H1 (cell line): ENCODE measurements at regions not wholly inside any gene's neighbourhood (a gene's known extent, or its start where the extent isn't known, plus 50 kb on each side); places are given as distances from the start of the nearest gene placed in this dataset.

Experiments
- CREB1 ChIP-seq: IDR thresholded peaks from 2 replicates; pipeline ENCODE4 v1.6.1; 2012; ENCODE audit warnings: inconsistent platforms
- EGR1 ChIP-seq: IDR thresholded peaks from 2 replicates; pipeline ENCODE4 v1.6.1; 2011; ENCODE audit warnings: low read depth, low read length, borderline replicate concordance
- EP300 ChIP-seq, 2 experiments: IDR thresholded peaks; 1 replicate in 1 of 2; 2 replicates in 1 of 2; pipeline ENCODE4 v1.6.1; 2011 to 2012; ENCODE audit warnings: low read depth in 2 of 2, low read length in 2 of 2, mild to moderate bottlenecking in 2 of 2, borderline replicate concordance in 1 of 2, inconsistent platforms in 1 of 2, moderate library complexity in 1 of 2
- EZH2 ChIP-seq: fragments of 200-600 bp; sonication (generic); IDR thresholded peaks from 2 replicates; pipeline ENCODE4 v1.7.1; 2012; ENCODE audit warnings: low read depth, mild to moderate bottlenecking, moderate library complexity, low read length, inconsistent platforms; ENCODE audit not compliant: severe bottlenecking
- POLR2A ChIP-seq, 2 experiments: IDR thresholded peaks; 1 replicate in 1 of 2; 2 replicates in 1 of 2; pipeline ENCODE4 v1.6.1; 2011; ENCODE audit warnings: low read depth in 2 of 2, low read length in 2 of 2, mild to moderate bottlenecking in 2 of 2; ENCODE audit errors: control extremely low read depth in 1 of 2
- POLR2AphosphoS5 ChIP-seq: IDR thresholded peaks from 2 replicates; pipeline ENCODE4 v1.6.1; 2011; ENCODE audit warnings: low read depth, low read length
- TBP ChIP-seq: IDR thresholded peaks from 2 replicates; pipeline ENCODE4 v1.6.1; 2011; ENCODE audit warnings: low read depth, low read length, improper control_type of control experiment
- TF ChIP-seq, protein P1 (sequence below), 3 experiments: IDR thresholded peaks; 1 replicate in 2 of 3; 2 replicates in 1 of 3; pipeline versions ENCODE4 v1.5.1 to v1.6.1; 2011; ENCODE audit warnings: low read length in 3 of 3, mild to moderate bottlenecking in 3 of 3, inconsistent platforms in 2 of 3, low read depth in 1 of 3, moderate library complexity in 1 of 3; ENCODE audit not compliant: insufficient read depth in 1 of 3; ENCODE audit errors: control extremely low read depth in 1 of 3

DNA sequence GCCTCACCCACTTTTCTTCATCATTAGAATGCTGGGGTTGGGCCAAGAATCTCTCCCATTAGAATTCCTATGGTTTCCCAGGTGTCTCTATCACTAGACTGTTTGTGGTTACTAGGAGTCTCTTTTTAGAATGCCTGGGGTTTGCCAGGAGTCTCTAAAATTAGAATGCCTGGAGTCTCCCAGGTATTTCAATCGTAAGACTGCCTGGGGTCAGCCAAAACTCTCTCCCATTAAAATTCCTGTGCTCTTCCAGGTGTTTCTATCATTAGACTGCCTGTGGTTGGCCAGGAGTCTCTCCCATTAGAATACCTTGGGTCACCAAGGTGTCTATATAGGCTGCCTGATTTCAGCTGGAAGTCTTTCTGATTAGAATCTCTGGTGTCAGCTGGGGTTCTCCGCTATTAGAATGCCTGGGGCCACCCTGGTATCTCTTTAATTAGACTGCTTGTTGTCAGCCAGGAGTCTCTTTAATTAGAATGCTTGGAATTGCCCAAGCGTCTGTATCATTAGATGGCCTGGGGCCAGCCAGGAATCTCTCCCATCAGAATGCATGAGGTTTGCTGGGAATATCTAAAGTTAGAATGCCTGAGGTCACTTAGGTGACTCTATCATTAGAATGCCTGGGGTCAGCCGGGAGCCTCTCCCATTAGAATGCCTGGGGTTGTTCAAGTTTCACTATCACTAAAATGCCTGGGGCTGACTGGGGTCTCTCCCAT, 1479.2 kb downstream of the UQCRFS1 start:
- TF ChIP-seq EZH2 (no peak), EP300 (IDR thresholded peaks at IDR 0.05; ENCODE audit: borderline replicate concordance in 1 of 2, low read depth in 2 of 2, low read length in 2 of 2) (no peak), CREB1 (no peak), TBP (no peak), POLR2AphosphoS5 (no peak), POLR2A (IDR thresholded peaks at IDR 0.05; ENCODE audit: control extremely low read depth in 1 of 2, low read depth in 2 of 2, low read length in 2 of 2) (no peak), EGR1 (no peak)
- TF ChIP-seq, protein P1, sequence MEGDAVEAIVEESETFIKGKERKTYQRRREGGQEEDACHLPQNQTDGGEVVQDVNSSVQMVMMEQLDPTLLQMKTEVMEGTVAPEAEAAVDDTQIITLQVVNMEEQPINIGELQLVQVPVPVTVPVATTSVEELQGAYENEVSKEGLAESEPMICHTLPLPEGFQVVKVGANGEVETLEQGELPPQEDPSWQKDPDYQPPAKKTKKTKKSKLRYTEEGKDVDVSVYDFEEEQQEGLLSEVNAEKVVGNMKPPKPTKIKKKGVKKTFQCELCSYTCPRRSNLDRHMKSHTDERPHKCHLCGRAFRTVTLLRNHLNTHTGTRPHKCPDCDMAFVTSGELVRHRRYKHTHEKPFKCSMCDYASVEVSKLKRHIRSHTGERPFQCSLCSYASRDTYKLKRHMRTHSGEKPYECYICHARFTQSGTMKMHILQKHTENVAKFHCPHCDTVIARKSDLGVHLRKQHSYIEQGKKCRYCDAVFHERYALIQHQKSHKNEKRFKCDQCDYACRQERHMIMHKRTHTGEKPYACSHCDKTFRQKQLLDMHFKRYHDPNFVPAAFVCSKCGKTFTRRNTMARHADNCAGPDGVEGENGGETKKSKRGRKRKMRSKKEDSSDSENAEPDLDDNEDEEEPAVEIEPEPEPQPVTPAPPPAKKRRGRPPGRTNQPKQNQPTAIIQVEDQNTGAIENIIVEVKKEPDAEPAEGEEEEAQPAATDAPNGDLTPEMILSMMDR (IDR thresholded peaks at IDR 0.05; ENCODE audit: control extremely low read depth in 1 of 3, insufficient read depth in 1 of 3, low read depth in 1 of 3, low read length in 3 of 3), result no peak
